Choroid plexus epithelial cell (primary cell): ENCODE measurements at regions not wholly inside any gene's neighbourhood (a gene's known extent, or its start where the extent isn't known, plus 50 kb on each side); places are given as distances from the start of the nearest gene placed in this dataset.

Experiments
- DNase-seq: peaks from one replicate; pipeline ENCODE4 v3.0.0-alpha.2; 2010; ENCODE audit warnings: low read depth
- H3K4me3 ChIP-seq: 2 replicates; pipeline ENCODE4 v1.5.1; 2011; ENCODE audit warnings: low read depth, mild to moderate bottlenecking, control low read depth, low read length, moderate library complexity
- CTCF ChIP-seq: conservative IDR thresholded peaks from 2 replicates; pipeline ENCODE4 v1.5.1; 2011; ENCODE audit warnings: low read depth, mild to moderate bottlenecking, control low read depth, inconsistent platforms, low read length, moderate library complexity

DNA sequence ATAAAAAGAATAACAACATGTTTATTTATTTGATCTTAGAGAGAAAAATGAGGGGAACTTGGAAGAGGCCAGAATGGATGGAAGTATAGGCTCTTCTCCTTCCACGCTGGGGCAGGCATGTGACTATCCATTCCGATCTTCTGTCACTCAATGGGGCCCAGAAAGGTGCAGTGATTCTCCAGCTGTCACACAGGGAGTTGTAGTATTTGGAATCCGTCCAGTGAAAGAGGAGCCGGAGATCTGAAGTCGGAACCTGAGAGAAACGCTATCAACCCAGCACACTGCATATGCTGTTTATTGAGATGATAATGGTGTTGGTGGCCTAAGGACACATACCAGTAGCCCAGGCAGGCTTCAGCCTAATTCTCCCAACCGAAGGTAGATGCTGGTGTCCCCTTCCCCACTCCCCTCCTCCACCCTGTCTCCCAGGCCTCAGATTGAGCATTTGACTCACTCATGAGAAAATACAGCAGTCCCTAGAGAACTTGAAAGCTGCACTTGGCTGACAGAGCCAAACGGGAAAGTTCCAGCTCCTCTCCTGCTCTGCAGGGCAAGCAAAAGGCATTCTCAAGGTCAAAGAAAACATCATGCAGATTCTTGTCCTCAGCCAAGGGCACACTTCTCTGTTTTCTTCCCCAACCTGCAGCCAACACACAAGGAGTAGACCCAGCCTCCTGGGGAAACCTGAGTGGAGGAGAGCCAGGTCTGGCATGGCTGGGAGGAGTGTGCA is 100.4 kb downstream of the IRF2BPL start:
- TF ChIP-seq CTCF = no peak
- no peak for DNase-seq

DNA sequence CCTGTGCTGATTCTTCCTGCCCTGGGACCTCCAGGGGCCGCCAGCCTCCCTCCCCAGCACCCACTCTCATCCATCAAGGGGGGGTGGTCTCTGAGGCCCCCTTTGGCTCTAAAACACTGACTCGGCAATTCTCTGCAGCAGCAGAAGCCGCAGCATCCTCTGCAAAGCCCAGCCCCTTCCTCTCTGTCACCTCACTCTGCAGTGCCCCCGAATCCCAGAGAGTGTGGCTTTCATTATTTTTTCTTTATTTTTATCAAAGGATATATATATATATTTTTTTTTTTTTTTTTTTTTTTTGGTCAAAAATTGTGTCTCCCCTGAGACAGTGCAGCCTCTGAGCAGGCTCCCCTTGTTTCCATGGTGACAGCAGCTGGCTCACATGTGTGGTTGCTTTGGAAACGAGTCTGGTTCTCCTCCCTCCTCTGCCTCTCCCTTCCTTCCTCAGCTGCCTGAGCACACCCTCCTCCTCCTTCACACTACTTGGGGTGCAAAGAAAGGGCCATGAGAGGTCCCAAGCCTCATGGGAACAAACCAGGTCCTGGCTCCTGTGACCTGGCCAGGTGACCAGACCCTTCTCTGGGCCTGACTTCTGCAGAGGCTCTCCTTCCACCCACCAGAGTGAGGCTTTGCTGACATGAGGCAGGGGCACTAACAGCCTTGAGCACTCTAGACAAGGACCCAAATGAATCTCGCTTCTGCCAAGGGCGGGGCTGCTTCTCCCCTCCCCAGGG is 100.5 kb downstream of the LRRC74A start:
- peak; percentile 68 for DNase-seq
- no peak overlapping the region for H3K4me3 ChIP-seq
- TF ChIP-seq CTCF = no peak

More for the DNA sequence above, 100.4 kb downstream of the IRF2BPL start:
- no peak overlapping the region for H3K4me3 ChIP-seq

DNA sequence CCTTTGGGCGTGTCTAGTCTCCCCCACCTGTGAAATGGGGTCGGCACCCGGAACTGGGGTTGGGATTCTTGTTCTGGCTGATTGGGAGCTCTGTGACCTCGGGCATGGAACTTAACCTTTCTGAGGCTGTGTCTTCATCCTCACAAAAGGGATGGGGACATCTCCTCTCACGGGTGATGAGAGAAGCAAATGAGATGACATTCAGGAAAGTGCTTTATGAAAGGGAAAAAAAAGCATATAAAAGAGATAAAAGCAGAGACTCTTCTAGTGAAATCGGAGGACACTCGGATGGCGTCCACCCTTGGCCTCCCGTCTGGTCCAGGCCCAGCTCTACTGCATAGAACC is 98.9 kb downstream of the LRRC74A start:
- no peak overlapping the region for H3K4me3 ChIP-seq
- no peak for DNase-seq
- TF ChIP-seq CTCF = no peak

- no peak for TF ChIP-seq CTCF
- H3K4me3 ChIP-seq = no peak overlapping the region
- DNase-seq = peak; percentile 58
These were observed 98.3 kb downstream of the LRRC74A start for GRCh38 chr14:76924371-76925096.

DNA sequence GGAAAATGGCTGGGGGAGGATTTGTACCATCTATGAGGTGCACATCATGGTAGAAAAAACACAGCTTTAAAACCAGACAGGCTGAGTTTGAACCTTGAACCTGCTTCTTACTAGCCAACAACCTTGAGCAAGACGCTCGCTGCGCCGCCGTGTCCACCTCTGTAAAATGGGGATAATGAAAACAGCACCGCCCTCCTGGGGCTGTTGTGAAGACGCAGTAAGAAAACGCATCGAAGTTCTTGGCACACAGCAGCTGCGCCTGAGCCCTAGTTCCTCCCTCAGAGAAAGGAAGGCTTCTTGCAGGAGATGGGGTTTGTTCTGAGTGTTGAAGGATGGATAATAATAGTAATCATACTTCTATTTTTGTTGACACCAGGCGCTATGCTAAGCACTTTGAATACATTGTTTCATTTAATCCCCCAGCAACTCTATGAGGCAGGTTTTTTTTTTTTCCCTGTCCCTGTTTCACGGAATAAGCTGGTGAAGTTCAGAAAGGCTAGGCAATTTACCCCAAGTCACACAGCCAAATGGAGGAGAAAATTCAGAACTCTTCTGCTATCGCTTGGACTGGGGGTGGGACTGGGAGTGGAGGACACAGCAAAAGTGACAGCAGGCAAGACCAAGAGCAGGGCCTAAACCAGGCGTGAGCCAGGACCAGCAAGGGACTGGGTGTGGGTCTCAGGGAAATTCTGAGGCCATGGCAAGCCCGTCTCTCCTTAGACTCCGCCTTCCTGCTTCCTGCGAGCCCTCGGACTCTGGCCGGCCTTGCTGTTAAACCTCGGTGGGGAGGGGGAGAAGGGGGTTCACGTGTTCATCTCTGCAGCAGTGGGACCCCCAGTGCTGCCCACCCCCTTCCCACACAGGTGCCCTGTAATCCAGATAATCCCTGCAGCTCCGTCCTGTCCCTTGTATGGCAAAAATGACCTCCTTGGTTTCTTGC is 97.5 kb downstream of the LRRC74A start:
- DNase-seq = no peak
- TF ChIP-seq CTCF = no peak
- H3K4me3 ChIP-seq = no peak overlapping the region

- DNase-seq = no peak
These were observed 96.4 kb downstream of the LRRC74A start for GRCh38 chr14:76922584-76922983.

More at GRCh38 chr14:76922584-76922983, 96.4 kb downstream of the LRRC74A start:
- no peak for TF ChIP-seq CTCF
- no peak overlapping the region for H3K4me3 ChIP-seq
